GM12878 (cell line): ENCODE measurements at regions not wholly inside any gene's neighbourhood (a gene's known extent, or its start where the extent isn't known, plus 50 kb on each side); places are given as distances from the start of the nearest gene placed in this dataset.

Source experiments
- ATAC-seq: fragments of 200-7000 bp; cut with Tn5 transposase; 3 replicates; pipeline ENCODE4 v1.9.1; 2020; ENCODE audit warnings: mild to moderate bottlenecking, moderate library complexity
- BruUV-seq: library from RNA; stranded (reverse); fragments of 400-500 nt; replicated peaks from 2 replicates; lab custom pipeline; 2021; lab: Mats Ljungman, UMichigan
- CTCF ChIA-PET: fragments of 300-600 bp; sonication (Branson Sonifier 250); formaldehyde crosslinking; extraction: SDS; loops from one replicate; lab custom pipeline; 2021; ENCODE audit warnings: inconsistent platforms; lab: Yijun Ruan, JAX
- POLR2A ChIA-PET: fragments of 350-600 bp; formaldehyde crosslinking; extraction: SDS; loops from one replicate; lab custom pipeline; 2021; ENCODE audit warnings: inconsistent platforms; lab: Charles Lee
- RAD21 ChIA-PET: fragments of 300-600 bp; sonication (Branson Sonifier 250); formaldehyde crosslinking; loops from one replicate; lab custom pipeline; 2023; ENCODE audit warnings: antibody characterized with exemption; ENCODE audit not compliant: unreplicated experiment; lab: Charles Lee
- SMC1A ChIA-PET: fragments of 300-600 bp; sonication (Branson Sonifier 250); formaldehyde crosslinking; loops from one replicate; lab custom pipeline; 2023; ENCODE audit not compliant: unreplicated experiment, uncharacterized antibody; lab: Charles Lee
- DNase-seq: peaks from one replicate; pipeline ENCODE4 v3.0.0-alpha.2; 2011; ENCODE audit warnings: low read depth, low spot score
- FAIRE-seq: peaks from 3 replicates; lab custom pipeline; 2011; peaks lifted over from hg19 to GRCh38; lab: Jason Lieb, UNC
- H2AFZ ChIP-seq: 2 replicates; pipeline ENCODE4 v1.6.0; 2011; ENCODE audit warnings: low read depth, low read length, control low read depth; ENCODE audit not compliant: control insufficient read depth
- H3K27ac ChIP-seq: 2 replicates; pipeline ENCODE4 v1.5.1; 2011; ENCODE audit warnings: control low read depth; ENCODE audit not compliant: control insufficient read depth, insufficient read depth
- H3K27me3 ChIP-seq, 2 experiments: replicated peaks in 1 of 2; 2 replicates each; pipeline versions ENCODE4 v1.6.0 to v1.6.1; 2011; ENCODE audit warnings: low read length in 1 of 2; ENCODE audit not compliant: control insufficient read depth in 2 of 2, insufficient read depth in 2 of 2
- H3K36me3 ChIP-seq, 2 experiments: 2 replicates each; pipeline ENCODE4 v1.5.1; 2011; ENCODE audit warnings: low read length in 1 of 2; ENCODE audit not compliant: control insufficient read depth in 2 of 2, insufficient read depth in 2 of 2
- H3K4me1 ChIP-seq: 2 replicates; pipeline ENCODE4 v1.6.1; 2011; ENCODE audit warnings: mild to moderate bottlenecking, low read length, moderate library complexity, mixed read lengths; ENCODE audit not compliant: control insufficient read depth, insufficient read depth
- H3K4me2 ChIP-seq: 2 replicates; pipeline ENCODE4 v1.6.0; 2011; ENCODE audit warnings: control low read depth; ENCODE audit not compliant: control insufficient read depth, insufficient read depth
- H3K4me3 ChIP-seq: fragments of 200-600 bp; sonication (generic); 2 replicates; pipeline ENCODE4 v1.5.1; 2016
- H3K79me2 ChIP-seq: 2 replicates; pipeline ENCODE4 v1.6.0; 2011; ENCODE audit warnings: low read length; ENCODE audit not compliant: control insufficient read depth, insufficient read depth
- H3K9ac ChIP-seq: 2 replicates; pipeline ENCODE4 v1.8.0; 2011; ENCODE audit warnings: low read length, control low read depth, mixed read lengths; ENCODE audit not compliant: control insufficient read depth, insufficient read depth
- H3K9me3 ChIP-seq: replicated peaks from 3 replicates; pipeline ENCODE4 v1.5.1; 2011; ENCODE audit warnings: mild to moderate bottlenecking, low read length; ENCODE audit not compliant: control insufficient read depth, insufficient read depth
- H4K20me1 ChIP-seq: 2 replicates; pipeline ENCODE4 v1.6.0; 2011; ENCODE audit not compliant: control insufficient read depth, insufficient read depth
- ATF3 ChIP-seq: IDR thresholded peaks from 2 replicates; pipeline ENCODE4 v1.6.1; 2011; ENCODE audit warnings: low read depth, mild to moderate bottlenecking, low read length, moderate library complexity, borderline replicate concordance; ENCODE audit errors: extremely low read depth
- CBX5 ChIP-seq: sonication (generic); IDR thresholded peaks from 2 replicates; pipeline ENCODE4 v1.6.1; 2016; ENCODE audit warnings: low read depth, moderate library complexity, mild to moderate bottlenecking, inconsistent platforms
- DPF2 ChIP-seq: fragments of 450-650 bp; IDR thresholded peaks from 2 replicates; pipeline ENCODE4 v1.6.1; 2017; ENCODE audit warnings: mild to moderate bottlenecking
- EP300 ChIP-seq, 2 experiments: fragments of 150-350 bp in 1 of 2; IDR thresholded peaks; 2 replicates each; pipeline ENCODE4 v1.6.1; 2011 to 2012; ENCODE audit warnings: low read depth in 2 of 2, low read length in 2 of 2, borderline replicate concordance in 1 of 2, improper control_type of control experiment in 1 of 2, inconsistent platforms in 1 of 2; ENCODE audit not compliant: control insufficient read depth in 1 of 2
- MXI1 ChIP-seq: fragments of 150-350 bp; IDR thresholded peaks from 2 replicates; pipeline ENCODE4 v1.6.1; 2011; ENCODE audit warnings: low read depth, mild to moderate bottlenecking, inconsistent platforms, low read length, improper control_type of control experiment
- NFIC ChIP-seq: IDR thresholded peaks from 2 replicates; pipeline ENCODE4 v1.6.1; 2012; ENCODE audit warnings: low read depth, mild to moderate bottlenecking, inconsistent platforms, low read length, moderate library complexity
- NFYA ChIP-seq: IDR thresholded peaks from 2 replicates; pipeline ENCODE4 v1.6.1; 2011; ENCODE audit warnings: low read depth, mild to moderate bottlenecking, low read length, improper control_type of control experiment, borderline replicate concordance
- PML ChIP-seq: IDR thresholded peaks from 2 replicates; pipeline ENCODE4 v1.6.1; 2012; ENCODE audit warnings: low read length, inconsistent platforms
- SMAD1 ChIP-seq: fragments of 450-650 bp; IDR thresholded peaks from 2 replicates; pipeline ENCODE4 v1.6.1; 2018; ENCODE audit warnings: mild to moderate bottlenecking, low read depth; ENCODE audit not compliant: partially characterized antibody
- SUZ12 ChIP-seq: fragments of 200-600 bp; sonication (generic); IDR thresholded peaks from one replicate; pipeline ENCODE4 v1.6.1; 2018; ENCODE audit warnings: antibody characterized with exemption, mild to moderate bottlenecking; ENCODE audit not compliant: unreplicated experiment
- TCF12 ChIP-seq: IDR thresholded peaks from 2 replicates; pipeline ENCODE4 v1.6.1; 2011; ENCODE audit warnings: low read depth, mild to moderate bottlenecking, low read length
- YY1 ChIP-seq: IDR thresholded peaks from 2 replicates; pipeline ENCODE4 v1.6.1; 2011; ENCODE audit warnings: low read depth, mild to moderate bottlenecking, low read length
- ZNF207 ChIP-seq: fragments of 450-650 bp; IDR thresholded peaks from 2 replicates; pipeline ENCODE4 v1.6.1; 2014; ENCODE audit warnings: antibody characterized with exemption, mild to moderate bottlenecking, borderline replicate concordance
- ZNF217 ChIP-seq: fragments of 450-650 bp; IDR thresholded peaks from 2 replicates; pipeline ENCODE4 v1.6.1; 2017; ENCODE audit warnings: antibody characterized with exemption, mild to moderate bottlenecking
- WGBS: methylation state at CpG from one replicate; pipeline ENCODE4 v1.1.6; 2016; ENCODE audit warnings: low lambda C conversion rate; ENCODE audit not compliant: insufficient replicate concordance, insufficient coverage; ENCODE audit errors: missing lambda C conversion rate; 5-methylcytosine and 5-hydroxymethylcytosine counted together
- in situ Hi-C: fragments of 300-500 bp; cut with MboI; formaldehyde crosslinking; loops from 9 replicates; pipeline ENCODE4 v1.14.3; 2018; ENCODE audit warnings: mixed read lengths
- intact Hi-C: fragments of 100-400 bp; cut with micrococcal nuclease; formaldehyde crosslinking; loops from one replicate; pipeline ENCODE4 v1.14.2; 2022; ENCODE audit not compliant: unreplicated experiment

- no peak overlapping the region for H3K9ac ChIP-seq
- no peaks in the 10 kb centered on the region; the same call in 1 of the 2 replicates for H4K20me1 ChIP-seq
- TF ChIP-seq SMAD1 (no peak), EP300 (IDR thresholded peaks at IDR 0.05; ENCODE audit: borderline replicate concordance in 1 of 2, control insufficient read depth in 1 of 2, low read depth in 2 of 2, low read length in 2 of 2) (no peak), SUZ12 (no peak), NFIC (no peak), CBX5 (no peak), MXI1 (no peak), PML (no peak), NFYA (no peak), YY1 (no peak), ATF3 (no peak), DPF2 (no peak), TCF12 (no peak), ZNF207 (no peak), ZNF217 (no peak)
- no peak for FAIRE-seq
- peaks cover 13 to 37% of the 10 kb centered on the region in 2 experiments for H3K36me3 ChIP-seq
- ChIA-PET POLR2A (interaction anchor here (0.6 to 0.9 kb wide), 4 partner anchors 8 to 128 kb away, joined by 3 to 7 read pairs (median 4); no protein-coding TSS in a partner anchor), CTCF (interaction anchor here (0.8 to 3.2 kb wide), 7 partner anchors 9 to 135 kb away, joined by 3 to 20 read pairs (median 4); no protein-coding TSS in a partner anchor), SMC1A (interaction anchor here (0.6 to 2.7 kb wide), 15 partner anchors 9 to 382 kb away, joined by 3 to 9 read pairs (median 3); no protein-coding TSS in a partner anchor), RAD21 (interaction anchor here (1.1 to 1.4 kb wide), 3 partner anchors 8 to 135 kb away, joined by 3 read pairs; no protein-coding TSS in a partner anchor)
- H2AFZ ChIP-seq: no peak overlapping the region
- intact Hi-C loops: no loop called here
- peaks cover 32% of the 10 kb centered on the region for H3K4me1 ChIP-seq
- 0 out of 3 replicates have a peak, but pooled peaks cover 1% of the 10 kb centered on the region for H3K9me3 ChIP-seq
- H3K27ac ChIP-seq: no peak overlapping the region
- no peaks in the 10 kb centered on the region for H3K27me3 ChIP-seq
- no TSS peak for BruUV-seq
- H3K4me3 ChIP-seq: no peak overlapping the region
- peaks cover 65% of the 10 kb centered on the region for H3K79me2 ChIP-seq
- in situ Hi-C loops: loop anchor here (5.0 kb wide), 1 partner anchor 138 kb away; no protein-coding TSS in a partner anchor
- no peak overlapping the region for H3K4me2 ChIP-seq
- WGBS: 77% methylated on average over 5 of the region's 5 CpGs
- no peak for ATAC-seq
- DNase-seq: no peak
Observed at GRCh38 chr7:130904792-130905191, 170.8 kb upstream of the KLF14 start.
